ENCODE measurements at regions not wholly inside any gene's neighbourhood (a gene's known extent, or its start where the extent isn't known, plus 50 kb on each side); places are given as distances from the start of the nearest gene placed in this dataset.

DNA sequence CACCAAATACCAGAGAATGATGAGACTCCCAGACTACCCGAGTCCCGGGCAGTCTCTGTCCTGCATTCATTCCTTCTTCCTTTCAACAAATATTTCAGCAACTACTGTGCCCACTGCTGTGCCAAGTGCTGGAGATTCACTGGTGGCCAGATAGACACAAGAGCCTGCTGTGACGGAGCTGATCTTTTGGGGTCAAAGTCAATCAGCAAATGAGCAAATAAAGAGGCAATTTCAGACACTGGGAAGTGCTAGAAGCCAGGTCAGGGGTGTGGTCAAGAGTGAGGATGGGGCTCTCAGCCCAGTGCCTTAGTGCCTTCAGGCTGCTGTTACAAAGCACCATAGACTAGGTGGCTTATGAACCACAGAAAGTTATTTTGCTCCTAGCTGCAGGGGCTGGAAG lies 104.9 kb upstream of the IQSEC1 start:
- Histone ChIP-seq H3K79me2 (ENCODE audit: low read length) (no peaks in the 10 kb centered on the region), H3K27me3 (replicated peaks; ENCODE audit: insufficient read depth, low read length) (no peaks in the 10 kb centered on the region), H3K4me1 (ENCODE audit: low read length) (no peaks in the 10 kb centered on the region), H3K9ac (ENCODE audit: low read length) (no peak overlapping the region), H3K4me2 (ENCODE audit: low read depth, low read length) (no peak overlapping the region), H3K4me3 (ENCODE audit: low read length) (no peak overlapping the region), H3F3A (ENCODE audit: insufficient read depth, low read length) (no peaks in the 10 kb centered on the region), H3K9me3 (replicated peaks; ENCODE audit: insufficient read depth, low read length) (no peaks in the 10 kb centered on the region), H4K20me1 (ENCODE audit: insufficient read depth, low read length) (no peaks in the 10 kb centered on the region), H3K27ac (ENCODE audit: low read length) (no peak overlapping the region), H3K9me2 (replicated peaks; ENCODE audit: insufficient read depth, low read length) (no peaks in the 10 kb centered on the region), H3K36me3 (replicated peaks; ENCODE audit: insufficient read depth, low read length) (no peaks in the 10 kb centered on the region), H2AFZ (ENCODE audit: low read length) (no peak overlapping the region)
- TF ChIP-seq EZH2 (optimal IDR thresholded peaks at IDR 0.05; ENCODE audit: low read depth, low read length) (no peak), EZH2phosphoT487 (IDR thresholded peaks at IDR 0.05; ENCODE audit: low read length) (no peak)
- TF ChIP-seq, protein P1, sequence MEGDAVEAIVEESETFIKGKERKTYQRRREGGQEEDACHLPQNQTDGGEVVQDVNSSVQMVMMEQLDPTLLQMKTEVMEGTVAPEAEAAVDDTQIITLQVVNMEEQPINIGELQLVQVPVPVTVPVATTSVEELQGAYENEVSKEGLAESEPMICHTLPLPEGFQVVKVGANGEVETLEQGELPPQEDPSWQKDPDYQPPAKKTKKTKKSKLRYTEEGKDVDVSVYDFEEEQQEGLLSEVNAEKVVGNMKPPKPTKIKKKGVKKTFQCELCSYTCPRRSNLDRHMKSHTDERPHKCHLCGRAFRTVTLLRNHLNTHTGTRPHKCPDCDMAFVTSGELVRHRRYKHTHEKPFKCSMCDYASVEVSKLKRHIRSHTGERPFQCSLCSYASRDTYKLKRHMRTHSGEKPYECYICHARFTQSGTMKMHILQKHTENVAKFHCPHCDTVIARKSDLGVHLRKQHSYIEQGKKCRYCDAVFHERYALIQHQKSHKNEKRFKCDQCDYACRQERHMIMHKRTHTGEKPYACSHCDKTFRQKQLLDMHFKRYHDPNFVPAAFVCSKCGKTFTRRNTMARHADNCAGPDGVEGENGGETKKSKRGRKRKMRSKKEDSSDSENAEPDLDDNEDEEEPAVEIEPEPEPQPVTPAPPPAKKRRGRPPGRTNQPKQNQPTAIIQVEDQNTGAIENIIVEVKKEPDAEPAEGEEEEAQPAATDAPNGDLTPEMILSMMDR (IDR thresholded peaks at IDR 0.05; ENCODE audit: low read length): no peak
- DNase-seq: no peak

DNA sequence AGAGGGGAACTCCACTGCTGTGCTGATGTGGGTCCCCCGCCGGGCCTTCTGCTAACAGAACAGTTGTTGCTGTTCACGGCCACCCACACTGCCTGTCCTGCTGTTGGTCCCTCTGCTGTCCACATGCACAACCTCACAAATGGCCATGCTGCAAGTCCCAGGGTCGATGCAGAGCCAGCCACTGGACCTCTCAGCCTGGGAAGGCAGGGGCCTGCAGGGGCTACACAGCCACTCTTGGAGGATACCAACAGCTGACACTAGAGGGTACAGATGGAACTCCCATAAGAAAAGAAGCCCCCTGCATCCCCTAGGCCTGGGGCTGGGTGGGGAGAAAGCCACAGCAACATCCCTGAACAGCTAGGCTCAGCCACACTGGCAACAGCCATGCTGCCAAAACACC lies 104.4 kb upstream of the IQSEC1 start:
- Histone ChIP-seq H3F3A (ENCODE audit: insufficient read depth, low read length) (no peaks in the 10 kb centered on the region), H3K27ac (ENCODE audit: low read length) (no peak overlapping the region), H3K27me3 (replicated peaks; ENCODE audit: insufficient read depth, low read length) (no peaks in the 10 kb centered on the region), H3K9me2 (replicated peaks; ENCODE audit: insufficient read depth, low read length) (no peaks in the 10 kb centered on the region), H2AFZ (ENCODE audit: low read length) (no peak overlapping the region), H3K36me3 (replicated peaks; ENCODE audit: insufficient read depth, low read length) (no peaks in the 10 kb centered on the region), H3K4me3 (ENCODE audit: low read length) (no peak overlapping the region), H3K4me2 (ENCODE audit: low read depth, low read length) (no peak overlapping the region), H3K4me1 (ENCODE audit: low read length) (no peaks in the 10 kb centered on the region), H3K79me2 (ENCODE audit: low read length) (no peaks in the 10 kb centered on the region), H3K9me3 (replicated peaks; ENCODE audit: insufficient read depth, low read length) (no peaks in the 10 kb centered on the region), H3K9ac (ENCODE audit: low read length) (no peak overlapping the region), H4K20me1 (ENCODE audit: insufficient read depth, low read length) (no peaks in the 10 kb centered on the region)
- no peak for DNase-seq
- no peak for TF ChIP-seq EZH2 (optimal IDR thresholded peaks at IDR 0.05; ENCODE audit: low read depth, low read length)
- TF ChIP-seq, protein P1 (IDR thresholded peaks at IDR 0.05; ENCODE audit: low read length): no peak
- TF ChIP-seq EZH2phosphoT487 (IDR thresholded peaks at IDR 0.05; ENCODE audit: low read length): no peak

DNA sequence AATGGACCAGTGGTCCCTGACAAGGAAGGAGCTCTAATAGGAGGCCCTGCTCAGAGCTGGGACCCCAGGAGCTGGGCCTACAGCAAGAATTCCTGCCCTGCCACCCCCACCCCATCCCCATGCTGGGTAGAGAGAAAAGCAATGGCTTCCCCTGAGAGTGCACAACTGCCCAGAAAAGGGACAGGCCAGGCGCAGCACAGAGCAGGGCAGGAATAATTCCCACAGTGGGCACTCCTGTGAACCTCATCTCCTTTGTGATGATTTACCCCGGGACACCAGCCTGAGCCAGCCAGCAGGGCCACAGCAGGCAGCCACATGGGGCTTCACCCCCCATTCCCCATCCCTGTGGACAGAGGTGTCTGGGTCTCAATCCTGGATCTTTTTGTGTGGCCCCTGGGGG lies 104.0 kb upstream of the IQSEC1 start:
- no peaks in the 10 kb centered on the region for H3K9me2 ChIP-seq (replicated peaks; ENCODE audit: insufficient read depth, low read length)
- H3K4me1 ChIP-seq (ENCODE audit: low read length): no peaks in the 10 kb centered on the region
- H3F3A ChIP-seq (ENCODE audit: insufficient read depth, low read length): no peaks in the 10 kb centered on the region
- H3K9ac ChIP-seq (ENCODE audit: low read length): no peak overlapping the region
- no peaks in the 10 kb centered on the region for H4K20me1 ChIP-seq (ENCODE audit: insufficient read depth, low read length)
- H3K27ac ChIP-seq (ENCODE audit: low read length): no peak overlapping the region
- H3K79me2 ChIP-seq (ENCODE audit: low read length): no peaks in the 10 kb centered on the region
- H2AFZ ChIP-seq (ENCODE audit: low read length): no peak overlapping the region
- TF ChIP-seq, protein P1 (IDR thresholded peaks at IDR 0.05; ENCODE audit: low read length): no peak
- no peak for TF ChIP-seq EZH2phosphoT487 (IDR thresholded peaks at IDR 0.05; ENCODE audit: low read length)
- no peak for TF ChIP-seq EZH2 (optimal IDR thresholded peaks at IDR 0.05; ENCODE audit: low read depth, low read length)
- H3K27me3 ChIP-seq (replicated peaks; ENCODE audit: insufficient read depth, low read length): no peaks in the 10 kb centered on the region
- no peak overlapping the region for H3K4me3 ChIP-seq (ENCODE audit: low read length)
- DNase-seq: no peak
- H3K4me2 ChIP-seq (ENCODE audit: low read depth, low read length): no peak overlapping the region
- H3K9me3 ChIP-seq (replicated peaks; ENCODE audit: insufficient read depth, low read length): no peaks in the 10 kb centered on the region
- H3K36me3 ChIP-seq (replicated peaks; ENCODE audit: insufficient read depth, low read length): no peaks in the 10 kb centered on the region
